Vagina (tissue), 2 donors: ENCODE measurements at regions not wholly inside any gene's neighbourhood (a gene's known extent, or its start where the extent isn't known, plus 50 kb on each side); places are given as distances from the start of the nearest gene placed in this dataset.

Source experiments
- DNase-seq, 2 donors: peaks; one replicate each; pipeline ENCODE4 v3.0.0-alpha.2; 2017; ENCODE audit errors: extremely low spot score in 2 of 2
- H3K27ac ChIP-seq: fragments of 200-600 bp; sonication (generic); one replicate; pipeline ENCODE4 v1.5.1; 2019
- H3K27me3 ChIP-seq: fragments of 200-600 bp; sonication (generic); one replicate; pipeline ENCODE4 v1.5.1; 2019
- H3K36me3 ChIP-seq, 2 donors: fragments of 200-600 bp; sonication (generic); one replicate each; pipeline ENCODE4 v1.5.1; 2017 to 2019
- H3K4me1 ChIP-seq: fragments of 200-600 bp; sonication (generic); one replicate; pipeline ENCODE4 v1.5.1; 2019
- H3K4me3 ChIP-seq, 2 donors: fragments of 200-600 bp; sonication (generic); 1 replicate in 1 of 2; 2 replicates in 1 of 2; pipeline ENCODE4 v1.5.1; 2016 to 2019
- H3K9me3 ChIP-seq: fragments of 200-600 bp; sonication (generic); one replicate; pipeline ENCODE4 v1.5.1; 2019
- CTCF ChIP-seq, 3 experiments: fragments of 450-650 bp in 2 of 3; fragments of 200-600 bp in 1 of 3; sonication (generic) in 1 of 3; IDR thresholded peaks; one replicate each; pipeline ENCODE4 v1.5.1; 2017 to 2019; ENCODE audit warnings: antibody characterized with exemption in 3 of 3, mild to moderate bottlenecking in 2 of 3, moderate library complexity in 2 of 3
- POLR2A ChIP-seq, 2 donors: fragments of 450-650 bp; IDR thresholded peaks; one replicate each; pipeline ENCODE4 v1.6.1; 2017; ENCODE audit warnings: antibody characterized with exemption in 2 of 2, mild to moderate bottlenecking in 2 of 2, moderate library complexity in 2 of 2
- POLR2AphosphoS5 ChIP-seq, 2 donors: sonication (generic); formaldehyde crosslinking; IDR thresholded peaks; one replicate each; pipeline ENCODE4 v1.9.0; 2017; ENCODE audit warnings: antibody characterized with exemption in 2 of 2, mild to moderate bottlenecking in 2 of 2, low read depth in 1 of 2; ENCODE audit not compliant: insufficient read depth in 1 of 2
- intact Hi-C: fragments of 100-400 bp; cut with DNase I; formaldehyde crosslinking; loops from one replicate; pipeline ENCODE4 v1.15.1; 2023

GRCh38 chr6:113701552-113702254 is 155.4 kb upstream of the MARCKS start:
- no peak overlapping the region for H3K4me3 ChIP-seq
- H3K9me3 ChIP-seq: no peaks in the 10 kb centered on the region
- H3K4me1 ChIP-seq: no peaks in the 10 kb centered on the region
- no peak overlapping the region for H3K27ac ChIP-seq
- no peaks in the 10 kb centered on the region for H3K27me3 ChIP-seq
- DNase-seq: no peak
- no peaks in the 10 kb centered on the region for H3K36me3 ChIP-seq
- TF ChIP-seq POLR2AphosphoS5 (IDR thresholded peaks at IDR 0.05; ENCODE audit: insufficient read depth in 1 of 2, low read depth in 1 of 2) (no peak), POLR2A (IDR thresholded peaks at IDR 0.05) (no peak), CTCF (IDR thresholded peaks at IDR 0.05) (no peak)
- intact Hi-C loops: no loop called here

GRCh38 chr6:113707194-113707593 is 150.0 kb upstream of the MARCKS start:
- H3K36me3 ChIP-seq: no peaks in the 10 kb centered on the region
- H3K27ac ChIP-seq: no peak overlapping the region
- no peaks in the 10 kb centered on the region for H3K27me3 ChIP-seq
- intact Hi-C loops: no loop called here
- DNase-seq: no peak
- no peak overlapping the region for H3K4me3 ChIP-seq
- no peaks in the 10 kb centered on the region for H3K4me1 ChIP-seq
- no peak for TF ChIP-seq CTCF (IDR thresholded peaks at IDR 0.05)
- TF ChIP-seq POLR2AphosphoS5 (IDR thresholded peaks at IDR 0.05; ENCODE audit: insufficient read depth in 1 of 2, low read depth in 1 of 2): no peak
- no peak for TF ChIP-seq POLR2A (IDR thresholded peaks at IDR 0.05)
- no peaks in the 10 kb centered on the region for H3K9me3 ChIP-seq

- no peak for DNase-seq
- no peak overlapping the region for H3K27ac ChIP-seq
- no peaks in the 10 kb centered on the region for H3K27me3 ChIP-seq
- no peaks in the 10 kb centered on the region for H3K9me3 ChIP-seq
- no peak overlapping the region for H3K4me3 ChIP-seq
- TF ChIP-seq CTCF (IDR thresholded peaks at IDR 0.05) (no peak), POLR2A (IDR thresholded peaks at IDR 0.05) (no peak), POLR2AphosphoS5 (IDR thresholded peaks at IDR 0.05; ENCODE audit: insufficient read depth in 1 of 2, low read depth in 1 of 2) (no peak)
- no peaks in the 10 kb centered on the region for H3K4me1 ChIP-seq
- intact Hi-C loops: no loop called here
- no peaks in the 10 kb centered on the region for H3K36me3 ChIP-seq
Observed at GRCh38 chr6:113709936-113710509, 147.1 kb upstream of the MARCKS start.

- TF ChIP-seq CTCF (IDR thresholded peaks at IDR 0.05) (no peak), POLR2A (IDR thresholded peaks at IDR 0.05) (no peak), POLR2AphosphoS5 (IDR thresholded peaks at IDR 0.05; ENCODE audit: insufficient read depth in 1 of 2, low read depth in 1 of 2) (no peak)
- Histone ChIP-seq H3K4me3 (no peak overlapping the region), H3K36me3 (no peaks in the 10 kb centered on the region), H3K4me1 (no peaks in the 10 kb centered on the region), H3K9me3 (no peaks in the 10 kb centered on the region), H3K27me3 (no peaks in the 10 kb centered on the region), H3K27ac (no peak overlapping the region)
- intact Hi-C loops: no loop called here
- DNase-seq: no peak
Observed at GRCh38 chr6:113713665-113714064, 143.5 kb upstream of the MARCKS start.

GRCh38 chr6:113718588-113718987 is 138.6 kb upstream of the MARCKS start:
- DNase-seq: no peak
- intact Hi-C loops: no loop called here
- Histone ChIP-seq H3K4me3 (no peak overlapping the region), H3K4me1 (no peaks in the 10 kb centered on the region), H3K9me3 (no peaks in the 10 kb centered on the region), H3K36me3 (no peaks in the 10 kb centered on the region), H3K27ac (no peak overlapping the region), H3K27me3 (no peaks in the 10 kb centered on the region)
- TF ChIP-seq CTCF (IDR thresholded peaks at IDR 0.05): no peak
- no peak for TF ChIP-seq POLR2A (IDR thresholded peaks at IDR 0.05)
- TF ChIP-seq POLR2AphosphoS5 (IDR thresholded peaks at IDR 0.05; ENCODE audit: insufficient read depth in 1 of 2, low read depth in 1 of 2): no peak
